ENCODE measurements at regions not wholly inside any gene's neighbourhood (a gene's known extent, or its start where the extent isn't known, plus 50 kb on each side); places are given as distances from the start of the nearest gene placed in this dataset.
"Not testable (repeated sequence)": the region's sequence is repeated elsewhere in the genome, so short reads cannot be mapped to it uniquely, and the experiment has no call there.

GRCh38 chr2:208674919-208675318 lies 268.3 kb downstream of the PTH2R start:
- no peak for DNase-seq (ENCODE audit: low spot score)
- H3K27me3 ChIP-seq (ENCODE audit: control insufficient read depth in 4 of 4, insufficient read depth in 4 of 4, low read length in 3 of 4), result no peaks in the 10 kb centered on the region

GRCh38 chr2:208685929-208686328 lies 279.3 kb downstream of the PTH2R start:
- not testable (repeated sequence) for H3K9me3 ChIP-seq (ENCODE audit: control insufficient read depth in 4 of 4, low read length in 3 of 4)
- 88% methylated on average over 13 of the region's 13 CpGs for WGBS

More at GRCh38 chr2:208674919-208675318, 268.3 kb downstream of the PTH2R start:
- no peak overlapping the region for H3K4me3 ChIP-seq (ENCODE audit: low read depth in 1 of 3, low read length in 3 of 3)
- no peak overlapping the region for H3K9ac ChIP-seq (ENCODE audit: low read depth in 1 of 2, low read length in 2 of 2)
- no peak for TF ChIP-seq REST (IDR thresholded peaks at IDR 0.05)
- TF ChIP-seq HNF4A (conservative IDR thresholded peaks at IDR 0.05), result no peak
- TF ChIP-seq HNF4G (IDR thresholded peaks at IDR 0.05), result no peak
- no peak for TF ChIP-seq JUND (IDR thresholded peaks at IDR 0.05)
- TF ChIP-seq ATF3 (IDR thresholded peaks at IDR 0.05), result no peak
- TF ChIP-seq MAX (IDR thresholded peaks at IDR 0.05), result no peak
- TF ChIP-seq CTCF (IDR thresholded peaks at IDR 0.05; ENCODE audit: low read depth, low read length, missing input control), result no peak
- TF ChIP-seq RXRA (IDR thresholded peaks at IDR 0.05), result no peak
- TF ChIP-seq NR2F2 (IDR thresholded peaks at IDR 0.05), result no peak
- no peak for TF ChIP-seq ZBTB33 (IDR thresholded peaks at IDR 0.05)
- TF ChIP-seq RAD21 (IDR thresholded peaks at IDR 0.05), result no peak
- no peak for TF ChIP-seq SP1 (IDR thresholded peaks at IDR 0.05)
- no peak for TF ChIP-seq YY1 (IDR thresholded peaks at IDR 0.05)
- TF ChIP-seq GABPA (IDR thresholded peaks at IDR 0.05 in 1 of 2, conservative IDR thresholded peaks at IDR 0.05 in 1 of 2), result no peak
- no peak for TF ChIP-seq EGR1 (IDR thresholded peaks at IDR 0.05; ENCODE audit: low read depth in 2 of 2)
- TF ChIP-seq FOXA1 (IDR thresholded peaks at IDR 0.05), result no peak
- TF ChIP-seq FOXA2 (IDR thresholded peaks at IDR 0.05), result no peak
- no peak for TF ChIP-seq TAF1 (conservative IDR thresholded peaks at IDR 0.05)
- H3K4me1 ChIP-seq (ENCODE audit: control insufficient read depth in 4 of 4, insufficient read depth in 4 of 4, low read length in 3 of 4), result no peaks in the 10 kb centered on the region
- no peaks in the 10 kb centered on the region for H3K9me3 ChIP-seq (ENCODE audit: control insufficient read depth in 4 of 4, low read length in 3 of 4)
- H3K27ac ChIP-seq (ENCODE audit: low read depth in 1 of 2, low read length in 2 of 2), result no peak overlapping the region
- no peaks in the 10 kb centered on the region for H3K36me3 ChIP-seq (ENCODE audit: control insufficient read depth in 4 of 4, insufficient read depth in 3 of 4, low read depth in 1 of 4, low read length in 3 of 4)
- WGBS, result 71% methylated on average over 2 of the region's 2 CpGs

More at GRCh38 chr2:208685929-208686328, 279.3 kb downstream of the PTH2R start:
- H3K27ac ChIP-seq (ENCODE audit: low read depth in 1 of 2, low read length in 2 of 2); DNase-seq (ENCODE audit: low spot score); H3K4me1 ChIP-seq (ENCODE audit: control insufficient read depth in 4 of 4, insufficient read depth in 4 of 4, low read length in 3 of 4); H3K36me3 ChIP-seq (ENCODE audit: control insufficient read depth in 4 of 4, insufficient read depth in 3 of 4, low read depth in 1 of 4, low read length in 3 of 4); H3K4me3 ChIP-seq (ENCODE audit: low read depth in 1 of 3, low read length in 3 of 3); H3K27me3 ChIP-seq (ENCODE audit: control insufficient read depth in 4 of 4, insufficient read depth in 4 of 4, low read length in 3 of 4); H3K9ac ChIP-seq (ENCODE audit: low read depth in 1 of 2, low read length in 2 of 2): not testable (repeated sequence)
